ENCODE measurements at regions not wholly inside any gene's neighbourhood (a gene's known extent, or its start where the extent isn't known, plus 50 kb on each side); places are given as distances from the start of the nearest gene placed in this dataset.
"Not testable (repeated sequence)": the region's sequence is repeated elsewhere in the genome, so short reads cannot be mapped to it uniquely, and the experiment has no call there.

DNA sequence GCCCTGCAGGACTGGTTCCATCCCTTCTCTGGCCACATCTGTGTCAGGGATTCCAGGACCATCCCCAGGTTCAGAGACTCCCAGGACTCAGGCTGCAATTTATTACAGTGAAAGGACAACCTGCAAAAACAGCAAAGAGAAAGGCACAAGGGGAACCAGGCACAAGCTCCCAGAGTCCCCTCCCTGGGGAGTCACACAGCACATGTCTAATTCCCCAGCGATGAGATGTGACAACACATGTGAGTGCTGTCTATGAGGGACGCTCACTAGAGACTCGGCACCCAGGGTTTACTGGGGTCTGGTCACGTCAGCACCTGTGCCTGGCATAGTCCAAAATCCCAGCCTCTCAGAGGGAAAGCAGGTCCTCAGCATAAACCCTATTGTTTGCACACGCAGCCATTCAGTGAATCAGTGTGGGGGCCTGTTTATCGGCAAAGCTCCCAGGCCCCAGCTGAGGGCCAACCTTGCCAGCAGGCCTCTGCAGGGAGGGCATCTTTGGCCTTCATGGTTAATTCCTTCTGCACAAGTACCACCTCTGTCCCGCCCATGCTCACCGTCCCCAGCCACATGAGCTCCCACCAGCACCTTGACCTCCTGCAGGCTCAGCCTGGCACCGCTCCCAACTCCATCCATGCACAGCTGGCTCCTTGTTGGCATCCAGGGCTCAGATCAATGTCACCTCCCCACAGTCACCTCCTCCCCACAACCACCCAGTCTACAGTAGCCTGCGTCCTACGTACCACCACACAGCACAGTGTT is 198.9 kb upstream of the SFSWAP start:
- no peak for FAIRE-seq
- no peak for TF ChIP-seq POLR2A (IDR thresholded peaks at IDR 0.05; ENCODE audit: low read depth, low read length)
- TF ChIP-seq TAF1 (IDR thresholded peaks at IDR 0.05; ENCODE audit: borderline replicate concordance, low read depth, low read length), result no peak
- no peak for TF ChIP-seq POLR2AphosphoS5 (IDR thresholded peaks at IDR 0.05; ENCODE audit: low read depth, low read length)
- DNase-seq (ENCODE audit: insufficient read length), result no peak

DNA sequence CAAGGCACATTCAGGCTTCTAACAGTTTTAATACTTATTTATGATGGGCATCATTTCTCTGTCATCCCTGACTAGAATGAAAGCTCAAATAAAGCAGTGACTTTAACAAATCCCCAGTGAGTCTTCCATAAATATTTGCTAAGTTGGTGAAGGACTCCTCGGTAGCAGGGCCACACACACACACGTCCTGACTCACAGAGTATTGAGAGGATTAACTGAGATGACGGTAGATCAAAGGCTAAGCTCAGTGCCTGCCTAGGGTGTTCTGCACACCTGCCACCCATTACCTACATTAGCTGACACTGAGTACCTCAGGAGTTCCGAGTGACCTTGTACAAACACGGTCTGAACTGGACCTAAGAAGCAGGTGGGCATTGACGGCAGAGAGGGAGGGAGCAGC is 197.3 kb upstream of the SFSWAP start:
- DNase-seq (ENCODE audit: insufficient read length) (no peak), FAIRE-seq (no peak)
- no peak for TF ChIP-seq TAF1 (IDR thresholded peaks at IDR 0.05; ENCODE audit: borderline replicate concordance, low read depth, low read length)
- no peak for TF ChIP-seq POLR2A (IDR thresholded peaks at IDR 0.05; ENCODE audit: low read depth, low read length)
- no peak for TF ChIP-seq POLR2AphosphoS5 (IDR thresholded peaks at IDR 0.05; ENCODE audit: low read depth, low read length)

GRCh38 chr12:131520553-131520952 is 190.3 kb upstream of the SFSWAP start:
- not testable (repeated sequence) for DNase-seq (ENCODE audit: insufficient read length); FAIRE-seq

GRCh38 chr12:131521326-131521725 is 189.6 kb upstream of the SFSWAP start:
- FAIRE-seq (no peak), DNase-seq (ENCODE audit: insufficient read length) (no peak)
- no peak for TF ChIP-seq TAF1 (IDR thresholded peaks at IDR 0.05; ENCODE audit: borderline replicate concordance, low read depth, low read length)
- no peak for TF ChIP-seq POLR2A (IDR thresholded peaks at IDR 0.05; ENCODE audit: low read depth, low read length)
- TF ChIP-seq POLR2AphosphoS5 (IDR thresholded peaks at IDR 0.05; ENCODE audit: low read depth, low read length), result no peak

DNA sequence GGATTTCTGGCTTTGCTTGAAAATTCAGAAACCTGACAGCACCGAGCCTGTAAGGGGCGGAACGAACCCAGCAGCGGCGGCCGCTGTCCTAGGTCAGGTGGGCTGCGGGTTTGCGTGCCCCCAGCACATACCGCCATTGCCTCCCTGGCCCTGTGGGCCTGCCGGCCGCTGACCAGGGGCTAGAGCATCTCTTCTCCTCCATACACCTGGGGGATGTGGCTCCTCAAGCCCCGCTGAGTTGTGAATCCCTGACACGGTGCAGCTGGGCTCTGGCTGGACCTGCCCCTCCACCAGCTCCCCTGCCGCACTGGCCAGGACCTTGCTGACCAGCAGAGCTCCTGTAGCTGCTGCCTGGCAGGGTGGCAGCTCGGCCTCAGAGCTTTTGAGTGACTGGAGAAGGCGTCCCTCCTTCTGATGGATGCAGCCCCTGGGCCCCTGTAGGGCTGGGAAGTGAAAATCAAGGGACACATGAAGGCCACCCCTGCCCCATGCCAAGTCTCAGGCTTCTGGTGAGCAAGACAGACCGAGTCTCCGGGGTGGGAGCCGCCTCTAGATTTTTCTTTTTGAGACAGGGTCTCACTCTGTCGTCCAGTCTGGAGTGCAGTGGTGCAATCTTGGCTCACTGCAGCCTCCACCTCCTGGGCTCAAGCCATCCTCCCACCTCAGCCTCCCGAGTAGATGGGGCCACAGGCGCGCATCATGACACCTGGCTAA is 184.9 kb upstream of the SFSWAP start:
- TF ChIP-seq POLR2AphosphoS5 (IDR thresholded peaks at IDR 0.05; ENCODE audit: low read depth, low read length) (no peak), TAF1 (IDR thresholded peaks at IDR 0.05; ENCODE audit: borderline replicate concordance, low read depth, low read length) (no peak), POLR2A (IDR thresholded peaks at IDR 0.05; ENCODE audit: low read depth, low read length) (no peak)
- FAIRE-seq (no peak), DNase-seq (ENCODE audit: insufficient read length) (no peak)

- TF ChIP-seq TAF1 (IDR thresholded peaks at IDR 0.05; ENCODE audit: borderline replicate concordance, low read depth, low read length) (no peak), POLR2A (IDR thresholded peaks at IDR 0.05; ENCODE audit: low read depth, low read length) (no peak), POLR2AphosphoS5 (IDR thresholded peaks at IDR 0.05; ENCODE audit: low read depth, low read length) (no peak)
- DNase-seq (ENCODE audit: insufficient read length) (no peak), FAIRE-seq (no peak)
Measured at GRCh38 chr12:131527092-131527491, 183.8 kb upstream of the SFSWAP start.

DNA sequence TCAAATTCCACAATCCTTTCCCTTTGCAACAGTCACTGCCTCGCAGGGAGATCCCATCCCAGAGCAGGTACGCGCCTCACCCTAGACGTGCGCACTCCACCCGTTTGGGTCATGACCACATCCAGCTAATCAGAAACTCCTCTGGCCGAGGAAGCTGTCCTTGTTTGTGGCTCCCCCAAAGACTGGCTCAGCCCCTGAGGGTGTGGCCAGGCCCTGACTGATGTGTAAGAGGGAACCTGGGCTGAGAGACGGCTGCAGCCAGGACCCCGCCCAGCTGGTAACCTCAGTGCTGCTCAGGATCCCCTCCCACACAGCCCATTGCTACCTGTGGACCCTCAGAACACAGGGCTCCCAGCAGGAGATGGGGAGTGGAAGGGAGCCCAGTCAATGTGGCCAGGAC is 183.2 kb upstream of the SFSWAP start:
- FAIRE-seq, result no peak
- DNase-seq (ENCODE audit: insufficient read length), result no peak
- TF ChIP-seq POLR2AphosphoS5 (IDR thresholded peaks at IDR 0.05; ENCODE audit: low read depth, low read length), result no peak

DNA sequence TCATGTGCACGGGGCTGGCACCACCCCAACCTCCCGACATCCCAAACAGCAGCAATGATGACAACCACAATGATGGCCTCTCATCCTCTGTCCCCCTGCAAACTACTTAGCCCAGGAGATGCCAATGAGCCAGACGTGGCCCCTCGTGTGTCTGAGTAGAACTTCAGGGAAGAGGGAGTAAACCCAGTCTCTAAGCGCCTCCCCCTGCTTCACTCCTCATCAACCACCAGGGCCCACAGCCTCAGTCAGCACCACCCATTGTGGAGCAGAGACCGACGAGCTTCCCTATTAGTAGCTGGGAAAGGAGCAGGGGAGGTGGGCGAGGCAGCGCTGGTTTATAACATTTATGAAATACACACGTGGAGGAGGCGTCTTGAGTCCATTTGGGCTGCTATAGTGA is 182.7 kb upstream of the SFSWAP start:
- DNase-seq (ENCODE audit: insufficient read length), result no peak
- TF ChIP-seq POLR2AphosphoS5 (IDR thresholded peaks at IDR 0.05; ENCODE audit: low read depth, low read length) (no peak), POLR2A (IDR thresholded peaks at IDR 0.05; ENCODE audit: low read depth, low read length) (no peak), TAF1 (IDR thresholded peaks at IDR 0.05; ENCODE audit: borderline replicate concordance, low read depth, low read length) (no peak)
- no peak for FAIRE-seq

GRCh38 chr12:131528667-131529066 is 182.2 kb upstream of the SFSWAP start:
- DNase-seq (ENCODE audit: insufficient read length) (no peak), FAIRE-seq (no peak)
- no peak for TF ChIP-seq POLR2AphosphoS5 (IDR thresholded peaks at IDR 0.05; ENCODE audit: low read depth, low read length)
- TF ChIP-seq TAF1 (IDR thresholded peaks at IDR 0.05; ENCODE audit: borderline replicate concordance, low read depth, low read length), result no peak
- no peak for TF ChIP-seq POLR2A (IDR thresholded peaks at IDR 0.05; ENCODE audit: low read depth, low read length)

DNA sequence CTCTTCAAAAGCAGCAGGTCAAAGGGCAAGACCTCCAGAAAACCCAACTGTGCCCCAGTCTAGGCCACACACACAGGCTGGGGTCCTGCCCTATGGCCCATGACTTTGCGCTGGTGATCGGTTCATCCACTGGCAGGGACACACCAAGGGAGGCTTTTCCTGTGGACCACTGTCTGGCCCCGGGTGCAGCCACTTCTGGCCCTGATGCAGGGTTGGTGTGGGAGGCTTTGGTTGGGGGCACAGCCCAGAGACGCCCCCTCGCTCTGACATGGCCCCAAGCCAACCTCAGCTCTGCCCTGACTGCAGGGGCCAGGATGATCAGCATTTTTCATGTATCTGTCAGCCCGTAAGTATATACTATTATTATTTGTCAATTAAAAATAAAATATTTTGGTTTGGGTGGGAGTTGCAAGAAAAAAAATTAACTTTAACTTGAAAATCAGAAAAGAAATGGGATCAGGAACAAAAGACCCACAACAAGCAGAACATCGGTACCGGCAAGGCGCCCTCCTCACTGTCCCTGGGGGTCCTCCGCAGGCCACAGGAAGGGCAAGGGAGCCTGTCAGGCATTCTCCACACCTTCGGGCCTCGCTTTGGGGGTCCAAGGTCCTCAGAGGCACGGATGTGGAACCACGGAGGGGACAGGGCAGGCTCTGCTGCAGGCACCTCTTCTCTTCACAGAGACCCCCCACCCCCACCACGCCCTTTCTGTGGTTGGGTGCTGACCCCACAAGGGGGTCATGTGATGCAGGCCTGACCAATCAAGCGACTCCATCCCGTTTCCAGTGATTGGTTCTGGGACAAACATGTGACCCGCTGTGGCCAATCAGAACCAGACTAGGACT is 181.5 kb upstream of the SFSWAP start:
- DNase-seq (ENCODE audit: insufficient read length), result no peak
- FAIRE-seq, result no peak
- TF ChIP-seq TAF1 (IDR thresholded peaks at IDR 0.05; ENCODE audit: borderline replicate concordance, low read depth, low read length) (no peak), POLR2AphosphoS5 (IDR thresholded peaks at IDR 0.05; ENCODE audit: low read depth, low read length) (no peak), POLR2A (IDR thresholded peaks at IDR 0.05; ENCODE audit: low read depth, low read length) (no peak)

- DNase-seq (ENCODE audit: insufficient read length) (no peak), FAIRE-seq (no peak)
- TF ChIP-seq TAF1 (IDR thresholded peaks at IDR 0.05; ENCODE audit: borderline replicate concordance, low read depth, low read length), result no peak
- TF ChIP-seq POLR2A (IDR thresholded peaks at IDR 0.05; ENCODE audit: low read depth, low read length), result no peak
- no peak for TF ChIP-seq POLR2AphosphoS5 (IDR thresholded peaks at IDR 0.05; ENCODE audit: low read depth, low read length)
Measured at GRCh38 chr12:131530041-131530332, 180.9 kb upstream of the SFSWAP start.

- DNase-seq (ENCODE audit: insufficient read length) (no peak), FAIRE-seq (no peak)
- no peak for TF ChIP-seq TAF1 (IDR thresholded peaks at IDR 0.05; ENCODE audit: borderline replicate concordance, low read depth, low read length)
- TF ChIP-seq POLR2A (IDR thresholded peaks at IDR 0.05; ENCODE audit: low read depth, low read length), result no peak
Measured at GRCh38 chr12:131530422-131530821, 180.5 kb upstream of the SFSWAP start.

All from GM12892 (cell line).